ENCODE measurements at regions not wholly inside any gene's neighbourhood (a gene's known extent, or its start where the extent isn't known, plus 50 kb on each side); places are given as distances from the start of the nearest gene placed in this dataset.

GRCh38 chr18:22675006-22675405, 257.3 kb upstream of the CTAGE1 start:
- no peaks in the 10 kb centered on the region for H3K27me3 ChIP-seq (ENCODE audit: insufficient read depth, low read length)
- no peaks in the 10 kb centered on the region for H3K36me3 ChIP-seq (ENCODE audit: insufficient read depth, low read length)
- no peak overlapping the region for H3K4me3 ChIP-seq (ENCODE audit: low read length)
- H3K4me1 ChIP-seq (ENCODE audit: insufficient read depth, low read length): no peaks in the 10 kb centered on the region
- no peak overlapping the region for H3K9ac ChIP-seq (ENCODE audit: low read depth, low read length)
- H3K27ac ChIP-seq (ENCODE audit: low read depth, low read length): no peak overlapping the region
- no peaks in the 10 kb centered on the region for H3K9me3 ChIP-seq (ENCODE audit: insufficient read depth, low read depth, low read length)

- Histone ChIP-seq H3K9me3 (ENCODE audit: insufficient read depth, low read depth, low read length) (no peaks in the 10 kb centered on the region), H3K4me3 (ENCODE audit: low read length) (no peak overlapping the region), H3K9ac (ENCODE audit: low read depth, low read length) (no peak overlapping the region), H3K27ac (ENCODE audit: low read depth, low read length) (no peak overlapping the region), H3K27me3 (ENCODE audit: insufficient read depth, low read length) (no peaks in the 10 kb centered on the region), H3K36me3 (ENCODE audit: insufficient read depth, low read length) (no peaks in the 10 kb centered on the region), H3K4me1 (ENCODE audit: insufficient read depth, low read length) (no peaks in the 10 kb centered on the region)
- WGBS: 92% methylated on average over 2 of the region's 2 CpGs
Measured at GRCh38 chr18:22676423-22676822, 256.7 kb upstream of the RBBP8 start.

GRCh38 chr18:22678486-22678885, 254.6 kb upstream of the RBBP8 start:
- no peak overlapping the region for H3K27ac ChIP-seq (ENCODE audit: low read depth, low read length)
- no peak overlapping the region for H3K4me3 ChIP-seq (ENCODE audit: low read length)
- H3K36me3 ChIP-seq (ENCODE audit: insufficient read depth, low read length): no peaks in the 10 kb centered on the region
- H3K9me3 ChIP-seq (ENCODE audit: insufficient read depth, low read depth, low read length): no peaks in the 10 kb centered on the region
- H3K27me3 ChIP-seq (ENCODE audit: insufficient read depth, low read length): no peaks in the 10 kb centered on the region
- WGBS: 93% methylated on average over 1 of the region's 1 CpG
- no peak overlapping the region for H3K9ac ChIP-seq (ENCODE audit: low read depth, low read length)
- no peaks in the 10 kb centered on the region for H3K4me1 ChIP-seq (ENCODE audit: insufficient read depth, low read length)

GRCh38 chr18:22680944-22681343, 252.2 kb upstream of the RBBP8 start:
- no peak overlapping the region for H3K9ac ChIP-seq (ENCODE audit: low read depth, low read length)
- H3K27ac ChIP-seq (ENCODE audit: low read depth, low read length): no peak overlapping the region
- no peaks in the 10 kb centered on the region for H3K36me3 ChIP-seq (ENCODE audit: insufficient read depth, low read length)

GRCh38 chr18:22681908-22682307, 251.2 kb upstream of the RBBP8 start:
- whole genome bisulfite sequencing: 53% methylated on average over 2 of the region's 2 CpGs
- peaks cover 2% of the 10 kb centered on the region; the same call in 1 of the 2 replicates for H3K9me3 ChIP-seq (ENCODE audit: insufficient read depth, low read depth, low read length)
- H3K9ac ChIP-seq (ENCODE audit: low read depth, low read length): no peak overlapping the region
- H3K4me1 ChIP-seq (ENCODE audit: insufficient read depth, low read length): no peaks in the 10 kb centered on the region
- no peaks in the 10 kb centered on the region for H3K36me3 ChIP-seq (ENCODE audit: insufficient read depth, low read length)
- H3K27ac ChIP-seq (ENCODE audit: low read depth, low read length): no peak overlapping the region
- no peak overlapping the region for H3K4me3 ChIP-seq (ENCODE audit: low read length)
- H3K27me3 ChIP-seq (ENCODE audit: insufficient read depth, low read length): no peaks in the 10 kb centered on the region

More at GRCh38 chr18:22680944-22681343, 252.2 kb upstream of the RBBP8 start:
- Histone ChIP-seq H3K9me3 (ENCODE audit: insufficient read depth, low read depth, low read length) (no peaks in the 10 kb centered on the region), H3K27me3 (ENCODE audit: insufficient read depth, low read length) (no peaks in the 10 kb centered on the region), H3K4me1 (ENCODE audit: insufficient read depth, low read length) (no peaks in the 10 kb centered on the region), H3K4me3 (ENCODE audit: low read length) (no peak overlapping the region)

- Histone ChIP-seq H3K27me3 (ENCODE audit: insufficient read depth, low read length) (no peaks in the 10 kb centered on the region), H3K36me3 (ENCODE audit: insufficient read depth, low read length) (no peaks in the 10 kb centered on the region), H3K9me3 (ENCODE audit: insufficient read depth, low read depth, low read length) (peaks cover 10% of the 10 kb centered on the region), H3K9ac (ENCODE audit: low read depth, low read length) (no peak overlapping the region), H3K4me3 (ENCODE audit: low read length) (no peak overlapping the region), H3K27ac (ENCODE audit: low read depth, low read length) (no peak overlapping the region), H3K4me1 (ENCODE audit: insufficient read depth, low read length) (no peaks in the 10 kb centered on the region)
- WGBS: 92% methylated on average over 1 of the region's 1 CpG
Measured at GRCh38 chr18:22682720-22683119, 250.4 kb upstream of the RBBP8 start.

GRCh38 chr18:22683196-22683676, 249.9 kb upstream of the RBBP8 start:
- no peaks in the 10 kb centered on the region for H3K27me3 ChIP-seq (ENCODE audit: insufficient read depth, low read length)
- H3K27ac ChIP-seq (ENCODE audit: low read depth, low read length): no peak overlapping the region
- H3K9me3 ChIP-seq (ENCODE audit: insufficient read depth, low read depth, low read length): peaks cover 15% of the 10 kb centered on the region
- H3K9ac ChIP-seq (ENCODE audit: low read depth, low read length): no peak overlapping the region
- H3K36me3 ChIP-seq (ENCODE audit: insufficient read depth, low read length): no peaks in the 10 kb centered on the region
- WGBS: 95% methylated on average over 8 of the region's 9 CpGs
- no peaks in the 10 kb centered on the region for H3K4me1 ChIP-seq (ENCODE audit: insufficient read depth, low read length)
- H3K4me3 ChIP-seq (ENCODE audit: low read length): no peak overlapping the region

- H3K27me3 ChIP-seq (ENCODE audit: insufficient read depth, low read length): no peaks in the 10 kb centered on the region
- H3K36me3 ChIP-seq (ENCODE audit: insufficient read depth, low read length): no peaks in the 10 kb centered on the region
- H3K9me3 ChIP-seq (ENCODE audit: insufficient read depth, low read depth, low read length): peaks cover 21% of the 10 kb centered on the region
- H3K4me1 ChIP-seq (ENCODE audit: insufficient read depth, low read length): no peaks in the 10 kb centered on the region
- H3K4me3 ChIP-seq (ENCODE audit: low read length): no peak overlapping the region
- 88% methylated on average over 2 of the region's 2 CpGs for WGBS
- no peak overlapping the region for H3K9ac ChIP-seq (ENCODE audit: low read depth, low read length)
- H3K27ac ChIP-seq (ENCODE audit: low read depth, low read length): no peak overlapping the region
Measured at GRCh38 chr18:22683786-22684185, 249.3 kb upstream of the RBBP8 start.

GRCh38 chr18:22684268-22684667, 248.9 kb upstream of the RBBP8 start:
- 92% methylated on average over 2 of the region's 2 CpGs for WGBS
- peaks cover 21% of the 10 kb centered on the region for H3K9me3 ChIP-seq (ENCODE audit: insufficient read depth, low read depth, low read length)
- no peak overlapping the region for H3K9ac ChIP-seq (ENCODE audit: low read depth, low read length)
- no peaks in the 10 kb centered on the region for H3K27me3 ChIP-seq (ENCODE audit: insufficient read depth, low read length)
- H3K4me3 ChIP-seq (ENCODE audit: low read length): no peak overlapping the region
- no peaks in the 10 kb centered on the region for H3K4me1 ChIP-seq (ENCODE audit: insufficient read depth, low read length)
- H3K27ac ChIP-seq (ENCODE audit: low read depth, low read length): no peak overlapping the region
- H3K36me3 ChIP-seq (ENCODE audit: insufficient read depth, low read length): no peaks in the 10 kb centered on the region

- no peak overlapping the region for H3K27ac ChIP-seq (ENCODE audit: low read depth, low read length)
- H3K9ac ChIP-seq (ENCODE audit: low read depth, low read length): no peak overlapping the region
- WGBS: 94% methylated on average over 2 of the region's 2 CpGs
- H3K27me3 ChIP-seq (ENCODE audit: insufficient read depth, low read length): no peaks in the 10 kb centered on the region
- H3K4me1 ChIP-seq (ENCODE audit: insufficient read depth, low read length): no peaks in the 10 kb centered on the region
- no peaks in the 10 kb centered on the region for H3K36me3 ChIP-seq (ENCODE audit: insufficient read depth, low read length)
- no peak overlapping the region for H3K4me3 ChIP-seq (ENCODE audit: low read length)
- peaks cover 21% of the 10 kb centered on the region for H3K9me3 ChIP-seq (ENCODE audit: insufficient read depth, low read depth, low read length)
Measured at GRCh38 chr18:22685788-22686187, 247.3 kb upstream of the RBBP8 start.

- H3K4me1 ChIP-seq (ENCODE audit: insufficient read depth, low read length): peaks cover 14% of the 10 kb centered on the region
- H3K9me3 ChIP-seq (ENCODE audit: insufficient read depth, low read depth, low read length): peaks cover 21% of the 10 kb centered on the region
- H3K27me3 ChIP-seq (ENCODE audit: insufficient read depth, low read length): no peaks in the 10 kb centered on the region
- H3K4me3 ChIP-seq (ENCODE audit: low read length): no peak overlapping the region
- WGBS: 61% methylated on average over 3 of the region's 3 CpGs
- no peaks in the 10 kb centered on the region for H3K36me3 ChIP-seq (ENCODE audit: insufficient read depth, low read length)
- H3K27ac ChIP-seq (ENCODE audit: low read depth, low read length): no peak overlapping the region
- no peak overlapping the region for H3K9ac ChIP-seq (ENCODE audit: low read depth, low read length)
Measured at GRCh38 chr18:22687892-22688680, 245.0 kb upstream of the RBBP8 start.
